GM21528 (cell line): ENCODE measurements at regions not wholly inside any gene's neighbourhood (a gene's known extent, or its start where the extent isn't known, plus 50 kb on each side); places are given as distances from the start of the nearest gene placed in this dataset.

ENCODE experiments used
- ATAC-seq: cut with Tn5 transposase; IDR thresholded peaks from one replicate; pipeline ENCODE4 v1.9.1; 2021; ENCODE audit warnings: mild to moderate bottlenecking, moderate library complexity; ENCODE audit not compliant: unreplicated experiment, low FRiP score

- no peak for ATAC-seq
Observed at GRCh38 chr7:67947191-67947590, 950.6 kb downstream of the TYW1 start.

GRCh38 chr7:67947646-67948045 lies 951.0 kb downstream of the TYW1 start:
- ATAC-seq: no peak

- ATAC-seq: no peak
Observed at GRCh38 chr7:67950321-67951083, 953.9 kb downstream of the TYW1 start.

- no peak for ATAC-seq
Observed at GRCh38 chr7:67955061-67955460, 958.4 kb downstream of the TYW1 start.

- no peak for ATAC-seq
Observed at GRCh38 chr7:67962863-67963262, 966.2 kb downstream of the TYW1 start.

GRCh38 chr7:67976490-67976889 lies 979.9 kb downstream of the TYW1 start:
- no peak for ATAC-seq

- ATAC-seq: no peak
Observed at GRCh38 chr7:67983486-67983885, 986.9 kb downstream of the TYW1 start.

GRCh38 chr7:67984326-67984725 lies 987.7 kb downstream of the TYW1 start:
- ATAC-seq: no peak

GRCh38 chr7:67989142-67989541 lies 992.5 kb downstream of the TYW1 start:
- ATAC-seq: no peak

- ATAC-seq: no peak
Observed at GRCh38 chr7:67990003-67990402, 993.4 kb downstream of the TYW1 start.

GRCh38 chr7:67990716-67991115 lies 994.1 kb downstream of the TYW1 start:
- ATAC-seq: no peak

GRCh38 chr7:67992287-67992686 lies 995.7 kb downstream of the TYW1 start:
- no peak for ATAC-seq

- no peak for ATAC-seq
Observed at GRCh38 chr7:68005992-68006391, 1009.4 kb downstream of the TYW1 start.

- no peak for ATAC-seq
Observed at GRCh38 chr7:68006619-68007018, 1010.0 kb downstream of the TYW1 start.

- no peak for ATAC-seq
Observed at GRCh38 chr7:68009716-68010115, 1013.1 kb downstream of the TYW1 start.

GRCh38 chr7:68014031-68014736 lies 1017.6 kb downstream of the TYW1 start:
- no peak for ATAC-seq

GRCh38 chr7:68015122-68015977 lies 1018.7 kb downstream of the TYW1 start:
- no peak for ATAC-seq

GRCh38 chr7:68015978-68016532 lies 1019.4 kb downstream of the TYW1 start:
- ATAC-seq: no peak

- ATAC-seq: no peak
Observed at GRCh38 chr7:68020102-68020501, 1023.5 kb downstream of the TYW1 start.

- ATAC-seq: no peak
Observed at GRCh38 chr7:68025369-68025768, 1028.7 kb downstream of the TYW1 start.

GRCh38 chr7:68030530-68030929 lies 1033.9 kb downstream of the TYW1 start:
- no peak for ATAC-seq
